ENCODE measurements at regions not wholly inside any gene's neighbourhood (a gene's known extent, or its start where the extent isn't known, plus 50 kb on each side); places are given as distances from the start of the nearest gene placed in this dataset.
"Not testable (repeated sequence)": the region's sequence is repeated elsewhere in the genome, so short reads cannot be mapped to it uniquely, and the experiment has no call there.

DNA sequence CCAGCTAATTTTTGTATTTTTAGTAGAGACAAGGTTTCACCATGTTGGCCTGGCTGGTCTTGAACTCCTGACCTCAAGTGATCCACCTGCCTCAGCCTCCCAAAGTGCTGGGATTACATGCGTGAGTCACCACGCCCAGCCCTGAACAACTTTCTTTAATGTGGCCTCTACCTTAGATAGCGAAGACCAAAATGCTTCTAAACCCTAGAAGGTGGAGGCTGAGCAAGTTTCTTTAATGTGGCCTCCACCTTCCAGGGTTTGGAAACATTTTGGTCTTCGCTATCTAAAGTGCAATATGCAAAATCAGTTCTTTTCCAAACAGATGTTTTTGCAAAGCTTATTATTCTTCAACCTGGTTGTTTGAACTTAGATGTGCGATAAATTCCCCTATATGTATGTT lies 70.5 kb upstream of the ITGB1 start:
- not testable (repeated sequence) for TF ChIP-seq EP300 (IDR thresholded peaks at IDR 0.05; ENCODE audit: low read depth); POLR2AphosphoS5 (IDR thresholded peaks at IDR 0.05)
- TF ChIP-seq, protein P1, sequence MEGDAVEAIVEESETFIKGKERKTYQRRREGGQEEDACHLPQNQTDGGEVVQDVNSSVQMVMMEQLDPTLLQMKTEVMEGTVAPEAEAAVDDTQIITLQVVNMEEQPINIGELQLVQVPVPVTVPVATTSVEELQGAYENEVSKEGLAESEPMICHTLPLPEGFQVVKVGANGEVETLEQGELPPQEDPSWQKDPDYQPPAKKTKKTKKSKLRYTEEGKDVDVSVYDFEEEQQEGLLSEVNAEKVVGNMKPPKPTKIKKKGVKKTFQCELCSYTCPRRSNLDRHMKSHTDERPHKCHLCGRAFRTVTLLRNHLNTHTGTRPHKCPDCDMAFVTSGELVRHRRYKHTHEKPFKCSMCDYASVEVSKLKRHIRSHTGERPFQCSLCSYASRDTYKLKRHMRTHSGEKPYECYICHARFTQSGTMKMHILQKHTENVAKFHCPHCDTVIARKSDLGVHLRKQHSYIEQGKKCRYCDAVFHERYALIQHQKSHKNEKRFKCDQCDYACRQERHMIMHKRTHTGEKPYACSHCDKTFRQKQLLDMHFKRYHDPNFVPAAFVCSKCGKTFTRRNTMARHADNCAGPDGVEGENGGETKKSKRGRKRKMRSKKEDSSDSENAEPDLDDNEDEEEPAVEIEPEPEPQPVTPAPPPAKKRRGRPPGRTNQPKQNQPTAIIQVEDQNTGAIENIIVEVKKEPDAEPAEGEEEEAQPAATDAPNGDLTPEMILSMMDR (IDR thresholded peaks at IDR 0.05), result not testable (repeated sequence)
